ENCODE measurements at regions not wholly inside any gene's neighbourhood (a gene's known extent, or its start where the extent isn't known, plus 50 kb on each side); places are given as distances from the start of the nearest gene placed in this dataset.

- TF ChIP-seq CTCF (IDR thresholded peaks at IDR 0.05) (no peak), POLR2A (IDR thresholded peaks at IDR 0.05) (no peak), POLR2AphosphoS5 (IDR thresholded peaks at IDR 0.05) (no peak)
These were observed 155.9 kb upstream of the TBL1XR1 start for GRCh38 chr3:177353140-177353539.

Data from breast epithelium (tissue), 3 donors.